Right ventricle myocardium inferior (tissue), 1 donor: ENCODE measurements at regions not wholly inside any gene's neighbourhood (a gene's known extent, or its start where the extent isn't known, plus 50 kb on each side); places are given as distances from the start of the nearest gene placed in this dataset.
"Not testable (repeated sequence)": the region's sequence is repeated elsewhere in the genome, so short reads cannot be mapped to it uniquely, and the experiment has no call there.

Experiments
- ATAC-seq: fragments of 200-7000 bp; cut with Tn5 transposase; one replicate; pipeline ENCODE4 v1.9.1; 2020; ENCODE audit warnings: mild to moderate bottlenecking, moderate library complexity
- DNase-seq: peaks from one replicate; pipeline ENCODE4 v3.0.0; 2021; ENCODE audit errors: missing footprints
- intact Hi-C: fragments of 100-400 bp; cut with DNase I; formaldehyde crosslinking; loops from one replicate; pipeline ENCODE4 v1.11.0; 2022
- donor health status: DM: no; HTN: yes; CAD: no; lungs with severe emphysema.

GRCh38 chr3:61464518-61465140 is 96.7 kb upstream of the PTPRG start:
- DNase-seq (no peak), ATAC-seq (no peak)
- intact Hi-C loops = no loop called here

DNA sequence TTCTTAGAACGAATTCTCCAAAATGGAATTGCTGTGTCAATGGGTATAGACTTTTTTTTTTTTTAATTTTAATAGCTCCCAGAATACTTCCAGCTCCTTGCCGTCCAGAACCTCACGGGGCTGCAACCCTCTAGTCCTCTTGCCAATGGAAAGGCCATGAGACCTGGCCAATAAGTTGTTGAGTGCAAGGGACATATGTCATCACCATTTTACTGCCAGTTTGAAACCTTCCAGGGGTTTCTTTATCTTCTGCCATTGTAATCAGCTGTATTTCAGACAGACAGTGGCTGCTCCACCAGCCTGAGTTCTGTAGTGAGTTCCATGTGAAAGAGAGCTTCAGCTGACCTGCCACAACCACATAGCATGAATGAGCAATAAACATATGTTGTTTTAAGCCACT is 95.0 kb upstream of the PTPRG start:
- ATAC-seq (peak; percentile 77), DNase-seq (no peak)
- intact Hi-C loops = no loop called here

GRCh38 chr3:61483997-61484396 is 77.4 kb upstream of the PTPRG start:
- DNase-seq (no peak), ATAC-seq (no peak)
- intact Hi-C loops = no loop called here

DNA sequence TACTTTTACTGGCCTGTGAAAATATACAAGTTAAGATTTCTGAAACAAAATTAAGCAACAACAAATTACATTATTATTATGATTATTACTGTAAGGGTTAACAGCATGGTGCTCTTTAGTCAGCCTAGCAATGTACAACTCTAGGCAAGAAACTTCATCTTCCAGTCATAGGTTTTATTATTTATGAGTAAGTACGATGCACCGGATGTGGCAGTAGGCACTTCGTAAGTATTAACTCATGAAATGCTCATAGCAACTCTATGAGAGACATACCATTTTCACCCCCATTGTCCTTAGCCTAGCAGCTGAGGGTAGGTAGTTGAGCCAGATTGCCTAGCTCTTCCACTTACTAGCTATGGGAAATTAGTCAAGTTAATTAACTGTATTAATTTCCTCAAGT is 68.0 kb upstream of the PTPRG start:
- intact Hi-C loops = no loop called here
- DNase-seq (no peak), ATAC-seq (no peak)

DNA sequence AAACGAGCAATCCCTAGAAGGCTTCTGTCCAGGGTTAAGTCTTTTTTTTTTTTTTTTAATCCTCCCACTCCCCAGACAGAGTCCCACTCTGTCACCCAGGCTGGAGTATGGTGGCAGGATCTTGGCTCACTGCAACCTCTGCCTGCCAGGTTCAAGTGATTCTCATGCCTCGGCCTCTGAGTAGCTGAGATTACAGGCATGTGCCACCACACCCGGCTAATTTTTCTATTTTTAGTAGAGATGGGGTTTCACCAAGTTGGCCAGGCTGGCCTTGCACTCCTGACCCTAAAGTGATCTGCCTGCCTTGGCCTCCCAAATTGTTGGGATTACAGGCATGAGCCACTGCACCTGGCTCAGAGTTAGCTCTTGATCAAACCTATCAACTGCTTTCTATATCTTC is 67.1 kb upstream of the PTPRG start:
- intact Hi-C loops, DNase-seq: not testable (repeated sequence)
- peak; percentile 71 for ATAC-seq

- intact Hi-C loops = no loop called here
Measured at GRCh38 chr3:61497463-61497862, 63.9 kb upstream of the PTPRG start.

GRCh38 chr3:61505197-61505596 is 56.2 kb upstream of the PTPRG start:
- ATAC-seq (no peak), DNase-seq (no peak)
- intact Hi-C loops = no loop called here

More at GRCh38 chr3:61497463-61497862, 63.9 kb upstream of the PTPRG start:
- DNase-seq (no peak), ATAC-seq (no peak)

GRCh38 chr3:61507946-61508345 is 53.4 kb upstream of the PTPRG start:
- ATAC-seq (no peak), DNase-seq (no peak)
- intact Hi-C loops = no loop called here
